HG03196 (cell line): ENCODE measurements at regions not wholly inside any gene's neighbourhood (a gene's known extent, or its start where the extent isn't known, plus 50 kb on each side); places are given as distances from the start of the nearest gene placed in this dataset.
"Not testable (repeated sequence)": the region's sequence is repeated elsewhere in the genome, so short reads cannot be mapped to it uniquely, and the experiment has no call there.

Experiments used
- ATAC-seq: cut with Tn5 transposase; IDR thresholded peaks from one replicate; pipeline ENCODE4 v1.9.1; 2021; ENCODE audit not compliant: unreplicated experiment

DNA sequence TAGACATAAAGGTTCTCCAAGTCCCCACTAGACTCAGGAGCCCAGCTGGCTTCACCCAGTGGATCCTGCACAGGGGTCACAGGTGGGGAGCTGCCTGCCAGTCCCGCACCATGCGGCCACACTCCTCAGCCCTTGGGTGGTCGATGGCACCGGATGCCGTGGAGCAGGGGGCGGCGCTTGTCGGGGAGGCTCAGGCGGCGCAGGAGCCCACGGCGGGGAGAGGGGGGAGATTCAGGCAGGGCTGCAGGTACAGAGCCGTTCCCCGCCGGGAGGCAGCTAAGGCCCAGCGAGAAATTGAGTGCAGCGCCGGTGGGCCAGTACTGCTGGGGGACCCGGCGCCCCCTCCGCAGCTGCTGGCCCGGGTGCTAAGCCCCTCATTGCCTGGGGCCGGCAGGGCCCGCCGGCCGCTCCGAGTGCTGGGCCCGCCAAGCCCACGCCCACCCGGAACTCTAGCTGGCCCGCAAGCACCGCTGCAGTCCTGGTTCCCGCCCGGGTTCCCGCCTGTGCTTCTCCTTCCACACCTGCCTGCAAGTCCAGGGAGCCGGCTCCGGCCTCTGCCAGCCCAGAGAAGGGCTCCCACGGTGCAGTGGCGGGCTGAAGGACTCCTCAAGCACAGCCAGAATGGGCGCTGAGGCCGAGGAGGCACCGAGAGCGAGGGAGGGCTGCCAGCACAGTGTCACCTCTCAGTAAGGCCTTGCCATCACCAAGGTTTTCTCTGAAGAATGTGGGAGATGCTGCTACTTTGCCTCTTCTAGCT, 58.4 kb upstream of the PPP1R12A start:
- ATAC-seq = no peak

DNA sequence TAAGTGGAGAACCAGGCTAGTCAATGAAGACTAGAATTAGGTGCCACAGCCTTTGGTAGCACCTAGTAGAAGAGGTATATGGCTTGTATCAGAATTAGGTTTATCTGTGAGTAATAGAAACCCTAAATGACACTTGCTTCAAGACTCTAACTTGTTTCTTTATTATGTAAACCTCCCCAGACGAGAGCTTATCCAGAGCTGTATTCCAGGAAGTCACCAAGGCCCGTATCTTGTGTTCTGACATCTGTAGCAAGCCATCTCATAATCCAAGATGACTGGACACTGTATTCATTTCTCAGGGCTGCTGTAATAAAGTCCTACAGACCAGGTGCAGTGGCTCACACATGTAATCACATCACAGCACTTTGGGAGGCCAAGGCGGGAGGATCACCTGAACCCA, 56.7 kb upstream of the PPP1R12A start:
- no peak for ATAC-seq

DNA sequence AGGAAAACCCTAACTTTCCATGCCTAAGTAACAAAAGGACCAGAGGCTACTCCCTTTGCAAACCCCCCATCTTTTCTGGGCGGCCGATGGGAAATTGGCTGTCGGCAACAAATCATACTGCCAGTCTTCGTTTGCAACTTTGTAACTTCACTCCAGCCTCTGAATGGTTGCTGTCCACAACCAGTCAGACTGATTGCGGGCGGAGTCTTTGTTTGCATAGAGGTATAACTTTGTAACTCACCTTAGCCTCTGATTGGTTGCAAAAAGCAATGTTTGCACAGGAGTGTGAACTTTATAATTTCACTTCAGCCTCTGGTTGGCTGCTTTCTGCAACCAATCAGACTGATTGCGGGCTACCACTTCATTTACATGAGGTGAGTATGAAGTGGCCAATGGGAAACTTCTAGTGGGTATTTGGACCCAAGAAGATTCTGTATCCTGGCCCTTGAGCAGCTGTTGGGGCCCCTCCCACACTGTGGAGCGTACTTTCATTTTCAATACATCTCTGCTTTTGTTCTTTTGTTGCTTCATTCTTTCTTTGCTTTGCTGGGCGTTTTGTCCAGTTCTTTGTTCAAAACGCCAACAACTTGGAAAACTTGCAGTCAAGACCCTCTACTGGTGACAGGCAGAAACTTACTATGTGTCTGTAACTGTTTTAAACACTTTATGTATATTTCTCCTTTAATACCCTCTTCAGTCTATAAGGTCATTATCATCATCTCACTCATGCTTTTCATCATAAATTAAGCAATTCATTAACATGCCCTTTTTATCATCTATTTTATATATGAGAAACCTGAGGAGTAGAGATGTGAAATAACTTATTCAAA, 55.8 kb upstream of the PPP1R12A start:
- not testable (repeated sequence) for ATAC-seq

DNA sequence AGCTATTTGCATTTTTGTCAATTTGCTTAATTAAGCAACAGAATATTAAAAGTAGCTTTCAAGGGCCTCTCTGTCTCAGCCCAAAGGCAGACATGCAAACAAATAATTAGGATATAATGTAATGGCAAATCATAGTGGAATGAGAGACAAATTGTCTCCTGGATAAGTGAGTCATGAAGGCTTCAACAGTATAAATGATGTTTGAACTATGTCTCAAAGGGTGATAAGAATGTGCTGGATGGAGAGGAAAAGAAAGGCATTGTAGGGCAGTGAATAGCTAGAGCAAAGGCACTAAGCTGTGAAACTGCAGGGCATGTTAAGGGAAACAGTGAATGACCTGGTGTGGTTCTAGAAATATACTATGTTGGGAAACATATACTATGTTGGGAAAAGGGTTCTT, 53.5 kb upstream of the PPP1R12A start:
- no peak for ATAC-seq

DNA sequence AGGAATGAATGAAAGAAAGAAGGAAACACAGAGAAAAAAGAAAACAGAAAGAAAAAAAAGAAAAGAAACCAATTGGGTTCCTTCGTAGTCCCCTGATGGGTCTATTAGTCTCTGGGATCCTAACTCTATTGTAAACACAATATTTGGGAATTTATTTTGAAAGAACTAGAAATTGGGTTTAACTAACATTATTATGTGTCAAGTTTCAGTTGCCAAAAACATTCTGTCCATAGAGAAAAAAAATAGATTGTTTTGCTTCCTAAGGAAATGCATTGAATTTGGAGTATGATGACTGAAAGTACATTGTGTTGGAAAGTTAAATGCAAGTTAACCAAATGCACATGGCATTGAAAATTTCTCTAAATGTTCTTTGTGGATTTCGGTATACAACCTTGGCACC, 52.8 kb upstream of the PPP1R12A start:
- no peak for ATAC-seq
